ENCODE measurements at regions not wholly inside any gene's neighbourhood (a gene's known extent, or its start where the extent isn't known, plus 50 kb on each side); places are given as distances from the start of the nearest gene placed in this dataset.

- no peak for DNase-seq (ENCODE audit: low read depth)
Measured at GRCh38 chr19:31946491-31946890, 398.9 kb upstream of the ZNF507 start.

GRCh38 chr19:31947436-31948115 lies 397.8 kb upstream of the ZNF507 start:
- no peak for DNase-seq (ENCODE audit: low read depth)

GRCh38 chr19:31952693-31953092 lies 392.7 kb upstream of the ZNF507 start:
- DNase-seq (ENCODE audit: low read depth), result no peak

- no peak for DNase-seq (ENCODE audit: low read depth)
Measured at GRCh38 chr19:31955061-31955460, 390.3 kb upstream of the ZNF507 start.

- DNase-seq (ENCODE audit: low read depth), result no peak
Measured at GRCh38 chr19:31955884-31956283, 389.5 kb upstream of the ZNF507 start.

- DNase-seq (ENCODE audit: low read depth), result no peak
Measured at GRCh38 chr19:31956771-31957392, 388.5 kb upstream of the ZNF507 start.

- no peak for DNase-seq (ENCODE audit: low read depth)
Measured at GRCh38 chr19:31957711-31958110, 387.7 kb upstream of the ZNF507 start.

- no peak for DNase-seq (ENCODE audit: low read depth)
Measured at GRCh38 chr19:31959527-31960018, 385.8 kb upstream of the ZNF507 start.

- no peak for DNase-seq (ENCODE audit: low read depth)
Measured at GRCh38 chr19:31960474-31960873, 384.9 kb upstream of the ZNF507 start.

- no peak for DNase-seq (ENCODE audit: low read depth)
Measured at GRCh38 chr19:31961191-31961590, 384.2 kb upstream of the ZNF507 start.

- no peak for DNase-seq (ENCODE audit: low read depth)
Measured at GRCh38 chr19:31961667-31962066, 383.7 kb upstream of the ZNF507 start.

GRCh38 chr19:31962561-31962996 lies 382.8 kb upstream of the ZNF507 start:
- no peak for DNase-seq (ENCODE audit: low read depth)

GRCh38 chr19:31963746-31964145 lies 381.7 kb upstream of the ZNF507 start:
- DNase-seq (ENCODE audit: low read depth), result no peak

- DNase-seq (ENCODE audit: low read depth), result no peak
Measured at GRCh38 chr19:31969016-31969415, 376.4 kb upstream of the ZNF507 start.

- no peak for DNase-seq (ENCODE audit: low read depth)
Measured at GRCh38 chr19:31970027-31970461, 375.4 kb upstream of the ZNF507 start.

- no peak for DNase-seq (ENCODE audit: low read depth)
Measured at GRCh38 chr19:31974290-31974689, 371.1 kb upstream of the ZNF507 start.

GRCh38 chr19:31974941-31975340 lies 370.5 kb upstream of the ZNF507 start:
- no peak for DNase-seq (ENCODE audit: low read depth)

GRCh38 chr19:31975461-31975860 lies 369.9 kb upstream of the ZNF507 start:
- DNase-seq (ENCODE audit: low read depth), result no peak

- no peak for DNase-seq (ENCODE audit: low read depth)
Measured at GRCh38 chr19:31976775-31977536, 368.5 kb upstream of the ZNF507 start.

GRCh38 chr19:31979362-31979761 lies 366.0 kb upstream of the ZNF507 start:
- no peak for DNase-seq (ENCODE audit: low read depth)

GRCh38 chr19:31979949-31980670 lies 365.3 kb upstream of the ZNF507 start:
- DNase-seq (ENCODE audit: low read depth), result no peak

- DNase-seq (ENCODE audit: low read depth), result no peak
Measured at GRCh38 chr19:31980796-31981195, 364.6 kb upstream of the ZNF507 start.
